RPMI7951 (cell line): ENCODE measurements at regions not wholly inside any gene's neighbourhood (a gene's known extent, or its start where the extent isn't known, plus 50 kb on each side); places are given as distances from the start of the nearest gene placed in this dataset.

Source experiments
- DNase-seq: peaks from one replicate; pipeline ENCODE4 v3.0.0-alpha.2; 2012; ENCODE audit warnings: low read depth

GRCh38 chr3:78420611-78421010 lies 1347.2 kb downstream of the ROBO1 start:
- no peak for DNase-seq

- DNase-seq: no peak
These were observed 1346.4 kb downstream of the ROBO1 start for GRCh38 chr3:78421247-78421966.

- DNase-seq: peak; percentile 4
These were observed 1343.1 kb downstream of the ROBO1 start for GRCh38 chr3:78424656-78425055.

- DNase-seq: no peak
These were observed 1341.3 kb downstream of the ROBO1 start for GRCh38 chr3:78426454-78426853.

GRCh38 chr3:78427303-78427702 lies 1340.5 kb downstream of the ROBO1 start:
- DNase-seq: peak; percentile 41

GRCh38 chr3:78430741-78431140 lies 1337.1 kb downstream of the ROBO1 start:
- DNase-seq: no peak

GRCh38 chr3:78434801-78435200 lies 1333.0 kb downstream of the ROBO1 start:
- DNase-seq: peak; percentile 63

GRCh38 chr3:78455166-78455565 lies 1312.6 kb downstream of the ROBO1 start:
- no peak for DNase-seq

GRCh38 chr3:78455712-78456433 lies 1311.9 kb downstream of the ROBO1 start:
- DNase-seq: no peak

GRCh38 chr3:78459796-78460195 lies 1308.0 kb downstream of the ROBO1 start:
- no peak for DNase-seq

GRCh38 chr3:78462021-78462420 lies 1305.8 kb downstream of the ROBO1 start:
- no peak for DNase-seq

GRCh38 chr3:78476076-78476475 lies 1291.7 kb downstream of the ROBO1 start:
- no peak for DNase-seq

GRCh38 chr3:78481050-78481449 lies 1286.7 kb downstream of the ROBO1 start:
- DNase-seq: no peak

GRCh38 chr3:78483090-78483489 lies 1284.7 kb downstream of the ROBO1 start:
- no peak for DNase-seq

GRCh38 chr3:78494851-78495250 lies 1272.9 kb downstream of the ROBO1 start:
- DNase-seq: no peak

GRCh38 chr3:78495301-78495700 lies 1272.5 kb downstream of the ROBO1 start:
- DNase-seq: no peak

- no peak for DNase-seq
These were observed 1271.3 kb downstream of the ROBO1 start for GRCh38 chr3:78496501-78496900.

GRCh38 chr3:78497021-78497420 lies 1270.8 kb downstream of the ROBO1 start:
- DNase-seq: no peak

GRCh38 chr3:78497767-78498166 lies 1270.0 kb downstream of the ROBO1 start:
- DNase-seq: no peak

- DNase-seq: no peak
These were observed 1261.7 kb downstream of the ROBO1 start for GRCh38 chr3:78506061-78506460.

GRCh38 chr3:78506581-78507195 lies 1261.1 kb downstream of the ROBO1 start:
- DNase-seq: peak; percentile 10

GRCh38 chr3:78507196-78507984 lies 1260.4 kb downstream of the ROBO1 start:
- DNase-seq: no peak
